Chondrocyte (in vitro differentiated cells): ENCODE measurements at regions not wholly inside any gene's neighbourhood (a gene's known extent, or its start where the extent isn't known, plus 50 kb on each side); places are given as distances from the start of the nearest gene placed in this dataset.

Source experiments
- DNase-seq: peaks from one replicate; pipeline ENCODE4 v3.0.0; 2021; ENCODE audit warnings: mixed read lengths, low spot score
- H3K27ac Mint-ChIP-seq: one replicate; pipeline ENCODE4 v1.8.0; 2021; ENCODE audit warnings: mild to moderate bottlenecking, moderate library complexity, mixed read lengths; ENCODE audit not compliant: unreplicated experiment
- H3K27me3 Mint-ChIP-seq: 2 replicates; pipeline ENCODE4 v1.8.0; 2021; ENCODE audit warnings: low read depth, mixed read lengths
- H3K36me3 Mint-ChIP-seq: 2 replicates; pipeline ENCODE4 v1.8.0; 2021; ENCODE audit warnings: low read depth, mixed read lengths
- H3K4me1 Mint-ChIP-seq: 2 replicates; pipeline ENCODE4 v1.8.0; 2021; ENCODE audit warnings: low read depth, mild to moderate bottlenecking, mixed read lengths
- H3K4me3 Mint-ChIP-seq: one replicate; pipeline ENCODE4 v1.8.0; 2021; ENCODE audit warnings: mild to moderate bottlenecking, moderate library complexity, mixed read lengths; ENCODE audit not compliant: unreplicated experiment
- H3K9me3 Mint-ChIP-seq: 2 replicates; pipeline ENCODE4 v1.8.0; 2021; ENCODE audit warnings: low read depth, mixed read lengths
- CTCF ChIP-seq: fragments of 200-600 bp; sonication (generic); IDR thresholded peaks from 2 replicates; pipeline ENCODE4 v1.5.0; 2021; ENCODE audit warnings: antibody characterized with exemption, mild to moderate bottlenecking, moderate library complexity

GRCh38 chr20:50308166-50308512, 117.5 kb downstream of the CEBPB start:
- TF ChIP-seq CTCF, result no peak
- no peaks in the 10 kb centered on the region for H3K27me3 Mint-ChIP-seq
- peak overlapping the region; percentile 98 for H3K27ac Mint-ChIP-seq
- peak overlapping the region; percentile 10 for H3K4me3 Mint-ChIP-seq
- H3K4me1 Mint-ChIP-seq, result peaks cover 78% of the 10 kb centered on the region
- DNase-seq, result no peak
- no peaks in the 10 kb centered on the region for H3K9me3 Mint-ChIP-seq
- H3K36me3 Mint-ChIP-seq, result no peaks in the 10 kb centered on the region

- Mint-ChIP-seq H3K36me3 (no peaks in the 10 kb centered on the region), H3K9me3 (no peaks in the 10 kb centered on the region), H3K4me3 (peak overlapping the region; percentile 25), H3K4me1 (peaks cover 79% of the 10 kb centered on the region), H3K27ac (peak overlapping the region; percentile 98), H3K27me3 (no peaks in the 10 kb centered on the region)
- no peak for DNase-seq
- TF ChIP-seq CTCF, result peak; percentile 58
Observed at GRCh38 chr20:50308513-50309279, 118.1 kb downstream of the CEBPB start.

GRCh38 chr20:50309280-50309763, 118.7 kb downstream of the CEBPB start:
- peaks cover 79% of the 10 kb centered on the region for H3K4me1 Mint-ChIP-seq
- no peak for TF ChIP-seq CTCF
- H3K9me3 Mint-ChIP-seq, result no peaks in the 10 kb centered on the region
- H3K27ac Mint-ChIP-seq, result peak overlapping the region; percentile 98
- DNase-seq, result no peak
- H3K4me3 Mint-ChIP-seq, result peak overlapping the region; percentile 25
- no peaks in the 10 kb centered on the region for H3K36me3 Mint-ChIP-seq
- H3K27me3 Mint-ChIP-seq, result no peaks in the 10 kb centered on the region

- Mint-ChIP-seq H3K9me3 (peaks cover 6% of the 10 kb centered on the region), H3K36me3 (no peaks in the 10 kb centered on the region), H3K4me1 (peaks cover 76% of the 10 kb centered on the region), H3K27me3 (no peaks in the 10 kb centered on the region), H3K4me3 (no peak overlapping the region), H3K27ac (peak overlapping the region; percentile 98)
- no peak for DNase-seq
- TF ChIP-seq CTCF, result no peak
Observed at GRCh38 chr20:50309764-50310672, 119.4 kb downstream of the CEBPB start.

- Mint-ChIP-seq H3K4me1 (peaks cover 76% of the 10 kb centered on the region), H3K36me3 (no peaks in the 10 kb centered on the region), H3K27me3 (no peaks in the 10 kb centered on the region), H3K4me3 (no peak overlapping the region), H3K9me3 (peaks cover 7% of the 10 kb centered on the region), H3K27ac (peak overlapping the region; percentile 56)
- no peak for TF ChIP-seq CTCF
- DNase-seq, result no peak
Observed at GRCh38 chr20:50310673-50311051, 120.0 kb downstream of the CEBPB start.
